HG03565 (cell line): ENCODE measurements at regions not wholly inside any gene's neighbourhood (a gene's known extent, or its start where the extent isn't known, plus 50 kb on each side); places are given as distances from the start of the nearest gene placed in this dataset.
"Not testable (repeated sequence)": the region's sequence is repeated elsewhere in the genome, so short reads cannot be mapped to it uniquely, and the experiment has no call there.

ENCODE experiments used
- ATAC-seq: cut with Tn5 transposase; IDR thresholded peaks from one replicate; pipeline ENCODE4 v1.9.1; 2021; ENCODE audit warnings: mild to moderate bottlenecking, moderate library complexity; ENCODE audit not compliant: unreplicated experiment

GRCh38 chr3:4139462-4140140 lies 163.6 kb upstream of the SETMAR start:
- ATAC-seq = peak; percentile 42

GRCh38 chr3:4140921-4141320 lies 162.2 kb upstream of the SETMAR start:
- ATAC-seq = no peak

DNA sequence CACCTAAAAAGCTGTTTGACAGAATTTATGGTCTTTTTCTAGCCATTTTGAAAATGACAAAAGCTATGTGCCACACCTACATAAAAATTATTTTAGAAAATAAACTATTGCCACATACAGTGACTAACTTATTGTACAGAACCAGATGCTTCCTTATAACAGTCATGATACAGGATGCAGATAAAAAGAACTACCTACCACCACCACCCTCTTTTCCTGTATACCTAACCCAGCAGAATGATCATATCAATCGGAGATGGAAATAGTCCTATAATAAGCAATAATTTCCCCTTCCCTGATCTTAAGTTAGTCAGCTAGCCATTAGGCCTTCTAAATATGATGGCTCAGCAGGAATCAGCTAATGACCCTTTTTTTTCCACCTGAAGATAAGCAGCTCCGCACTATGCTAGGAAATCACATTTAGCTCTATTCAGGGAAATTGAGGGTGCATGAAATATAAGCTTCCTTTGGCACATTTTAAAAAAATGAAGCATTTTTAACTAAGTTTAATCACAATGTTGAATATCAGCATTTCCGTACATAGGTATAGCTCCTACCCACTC lies 155.5 kb upstream of the SETMAR start:
- no peak for ATAC-seq

DNA sequence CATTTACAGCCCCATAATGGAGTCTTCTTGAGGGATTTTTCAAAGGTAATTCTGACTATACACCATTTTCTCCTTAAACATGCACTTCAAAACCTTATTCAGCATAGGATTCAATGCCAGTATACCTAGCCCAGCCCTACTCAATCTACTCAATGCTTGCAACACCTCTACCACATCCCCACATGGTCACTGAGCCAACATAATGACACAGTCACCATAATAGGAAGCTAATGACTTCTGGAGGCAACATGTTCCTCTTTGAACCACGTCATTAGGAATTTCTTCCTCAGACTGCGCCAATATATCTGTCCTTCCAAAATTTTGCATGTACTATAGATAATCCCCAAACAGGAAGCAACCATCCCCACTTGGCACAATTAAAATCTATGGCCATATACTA lies 153.9 kb upstream of the SETMAR start:
- ATAC-seq = no peak

DNA sequence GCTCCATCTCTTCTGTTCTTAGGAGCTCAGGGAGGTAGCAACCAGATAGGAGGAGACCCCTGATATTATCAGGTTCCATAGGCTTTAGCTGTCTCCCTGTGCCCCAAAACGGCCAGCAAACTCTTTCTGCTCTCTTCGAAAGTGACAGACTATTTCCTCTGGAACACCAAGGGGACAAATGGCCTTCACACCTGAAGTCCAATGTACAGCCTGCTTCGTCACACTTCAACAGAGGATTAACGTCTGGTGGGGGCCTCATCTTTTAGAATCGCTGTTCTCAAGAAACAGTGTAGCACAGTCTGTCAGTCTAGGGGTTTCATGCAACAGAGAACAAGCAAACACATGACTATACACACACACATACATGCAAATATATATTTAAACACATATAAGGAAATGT lies 152.4 kb upstream of the SETMAR start:
- ATAC-seq = no peak

- ATAC-seq = no peak
These were observed 151.3 kb upstream of the SETMAR start for GRCh38 chr3:4151859-4152258.

DNA sequence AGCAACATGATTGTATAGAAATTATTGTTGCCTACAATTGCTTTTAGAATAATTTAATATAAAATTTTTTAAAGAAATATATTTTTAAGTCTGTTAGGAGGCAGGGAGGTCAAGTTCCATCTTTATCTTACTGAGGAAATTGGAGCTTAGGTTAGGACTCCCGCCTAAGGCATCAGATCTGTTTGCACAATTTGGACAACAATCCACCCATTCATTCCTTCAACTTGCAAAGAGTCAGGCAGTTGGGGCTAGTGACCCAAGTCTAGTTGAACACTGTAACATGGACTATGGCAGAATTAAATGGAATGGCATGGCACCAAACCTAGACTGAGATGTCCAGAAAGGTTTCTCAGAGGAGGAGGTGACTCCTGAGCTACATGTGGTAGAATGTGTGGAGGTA lies 149.4 kb upstream of the SETMAR start:
- no peak for ATAC-seq

DNA sequence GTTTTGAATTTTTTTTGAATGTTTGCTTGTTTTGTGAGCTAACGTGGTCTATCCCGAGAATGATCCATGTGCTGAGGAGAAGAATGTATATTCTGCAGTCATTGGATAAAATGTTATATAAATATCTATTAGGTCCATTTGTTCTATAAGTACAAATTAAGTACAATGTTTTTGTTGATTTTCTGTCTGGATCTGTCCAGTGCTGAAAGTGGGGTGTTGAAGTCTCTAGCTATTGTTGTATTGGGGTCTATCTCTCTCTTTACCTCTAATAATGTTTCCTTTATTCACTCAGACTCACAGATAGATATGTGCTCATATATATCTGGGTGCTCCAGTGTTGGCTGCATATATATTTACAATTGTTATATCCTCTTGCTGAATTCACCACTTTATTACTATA lies 144.8 kb upstream of the SETMAR start:
- ATAC-seq = no peak

- ATAC-seq = no peak
These were observed 141.1 kb upstream of the SETMAR start for GRCh38 chr3:4162096-4162495.

GRCh38 chr3:4163011-4163410 lies 140.2 kb upstream of the SETMAR start:
- no peak for ATAC-seq

- ATAC-seq = no peak
These were observed 136.6 kb upstream of the SETMAR start for GRCh38 chr3:4166540-4166939.

GRCh38 chr3:4167230-4167629 lies 135.9 kb upstream of the SETMAR start:
- ATAC-seq = not testable (repeated sequence)

GRCh38 chr3:4174791-4175190 lies 128.4 kb upstream of the SETMAR start:
- ATAC-seq = no peak

DNA sequence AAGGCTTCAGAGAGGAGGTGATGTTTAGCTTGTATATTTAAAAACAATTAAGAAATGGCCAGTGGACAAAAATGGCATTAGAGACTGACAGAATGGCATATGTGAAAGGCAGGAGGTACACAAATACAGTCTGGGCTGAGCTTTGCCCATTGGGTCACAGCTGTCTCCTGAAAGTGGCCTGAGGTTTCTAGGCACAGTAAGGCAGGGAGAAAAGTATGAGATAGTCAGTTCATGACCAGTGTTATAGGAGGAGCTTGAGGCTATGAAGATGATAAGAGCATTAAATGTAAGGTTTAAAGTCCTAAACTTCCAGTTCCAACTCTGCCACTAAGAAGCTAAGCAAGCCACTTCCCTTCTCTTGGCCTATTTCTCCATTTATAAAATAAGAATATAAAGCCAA lies 111.2 kb upstream of the SETMAR start:
- no peak for ATAC-seq

DNA sequence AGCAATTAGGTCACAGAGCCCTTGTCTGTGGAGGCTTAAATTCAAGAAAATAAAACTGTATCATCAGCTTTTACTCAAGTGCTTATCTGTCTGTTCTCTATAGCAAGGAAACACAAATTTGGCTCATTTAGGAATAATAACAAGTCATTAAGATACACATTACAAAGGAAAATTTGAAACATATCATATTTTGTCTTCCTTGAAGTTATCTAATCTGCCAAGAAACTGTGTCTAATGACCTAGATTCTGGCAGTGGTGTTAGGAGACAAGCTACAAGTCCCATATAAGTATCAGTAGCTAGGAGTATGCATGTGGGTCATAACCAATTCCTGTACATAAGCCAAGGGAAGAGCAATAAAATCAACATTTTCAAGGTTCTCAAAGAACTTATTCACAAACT lies 108.2 kb upstream of the SETMAR start:
- no peak for ATAC-seq

GRCh38 chr3:4196506-4197147 lies 106.5 kb upstream of the SETMAR start:
- ATAC-seq = no peak

- ATAC-seq = no peak
These were observed 105.5 kb upstream of the SETMAR start for GRCh38 chr3:4197670-4198069.

DNA sequence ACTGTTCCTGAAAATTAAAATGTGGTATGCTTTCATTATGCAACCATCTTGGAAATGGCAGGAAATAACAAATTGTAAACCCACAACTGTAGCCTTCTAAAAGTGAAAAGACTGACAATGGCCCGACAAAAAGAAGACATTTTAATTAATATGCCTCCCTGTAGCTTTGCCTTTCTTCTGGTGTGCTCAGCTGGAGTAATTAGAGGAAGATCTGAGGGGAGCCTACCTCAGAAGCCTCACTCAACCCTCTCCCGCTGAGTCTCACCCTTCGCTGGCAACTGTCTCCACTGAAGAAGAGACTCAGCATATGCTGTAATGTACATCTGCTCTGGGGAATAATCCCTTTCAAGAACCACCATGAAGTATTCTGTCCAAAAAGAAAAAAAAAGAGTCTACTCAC lies 104.7 kb upstream of the SETMAR start:
- no peak for ATAC-seq

GRCh38 chr3:4204776-4205175 lies 98.4 kb upstream of the SETMAR start:
- ATAC-seq = not testable (repeated sequence)

DNA sequence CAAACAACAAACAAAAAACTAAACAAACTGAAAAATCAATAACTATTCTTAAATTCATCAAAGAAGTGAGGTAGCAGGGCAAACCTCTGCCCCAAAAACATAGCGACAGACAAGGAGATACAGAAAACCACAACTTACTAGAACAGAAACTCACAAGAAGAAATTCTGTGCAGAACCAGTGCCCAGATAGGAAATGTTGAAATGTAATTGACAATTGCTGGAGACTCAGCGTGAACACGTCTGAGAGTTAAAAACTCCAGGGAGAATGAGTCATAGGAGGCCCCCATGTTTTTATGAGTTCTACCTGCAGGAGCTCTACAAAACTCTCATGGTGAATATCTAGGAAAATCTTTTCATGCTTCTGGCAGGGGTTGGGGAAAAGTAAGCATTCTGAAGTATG lies 95.5 kb upstream of the SETMAR start:
- no peak for ATAC-seq

DNA sequence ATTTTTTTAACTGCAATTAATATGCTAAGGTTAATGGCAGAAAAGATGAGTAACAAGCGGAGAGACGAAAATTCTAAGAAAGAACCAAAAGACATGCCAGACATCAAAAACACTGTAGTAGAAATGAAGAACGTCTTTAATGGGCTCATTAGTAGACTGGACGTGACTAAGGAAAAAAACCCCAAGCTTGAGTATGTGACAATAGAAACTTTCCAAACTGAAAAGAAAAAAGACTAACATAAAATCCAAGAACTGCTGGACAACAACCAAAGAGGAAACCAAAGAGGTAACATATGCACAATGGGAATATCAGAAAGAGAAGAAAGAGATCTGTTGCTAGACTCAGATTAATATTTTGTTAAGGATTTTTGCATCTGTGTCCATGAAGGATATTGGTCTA lies 94.6 kb upstream of the SETMAR start:
- ATAC-seq = no peak

GRCh38 chr3:4211610-4212009 lies 91.6 kb upstream of the SETMAR start:
- no peak for ATAC-seq

- ATAC-seq = not testable (repeated sequence)
These were observed 89.7 kb upstream of the SETMAR start for GRCh38 chr3:4213420-4213819.
